Gastroesophageal sphincter (tissue), 4 donors: ENCODE measurements at regions not wholly inside any gene's neighbourhood (a gene's known extent, or its start where the extent isn't known, plus 50 kb on each side); places are given as distances from the start of the nearest gene placed in this dataset.

Experiments used
- ATAC-seq: fragments of 150-250 bp; one replicate; pipeline ENCODE4 v1.9.1; 2016; ENCODE audit warnings: mild to moderate bottlenecking, moderate library complexity
- H3K27ac ChIP-seq, 4 donors: fragments of 200-600 bp; sonication (generic) in 3 of 4; 1 replicate in 3 of 4; 2 replicates in 1 of 4; pipeline ENCODE4 v1.5.1; 2016 to 2019
- H3K27me3 ChIP-seq: fragments of 200-600 bp; sonication (generic); one replicate; pipeline ENCODE4 v1.5.1; 2019
- H3K36me3 ChIP-seq, 2 donors: fragments of 200-600 bp; sonication (generic); one replicate each; pipeline ENCODE4 v1.5.1; 2019; ENCODE audit warnings: control low read depth in 1 of 2
- H3K4me1 ChIP-seq, 3 donors: fragments of 200-600 bp; sonication (generic); 1 replicate in 2 of 3; 2 replicates in 1 of 3; pipeline ENCODE4 v1.5.1; 2016 to 2019; ENCODE audit warnings: control low read depth in 2 of 3
- H3K4me3 ChIP-seq, 2 donors: fragments of 200-600 bp; sonication (generic); one replicate each; pipeline ENCODE4 v1.5.1; 2019; ENCODE audit warnings: mild to moderate bottlenecking in 1 of 2, moderate library complexity in 1 of 2
- H3K9me3 ChIP-seq, 3 donors: fragments of 200-600 bp; sonication (generic); one replicate each; pipeline ENCODE4 v1.5.1; 2017 to 2019; ENCODE audit warnings: control low read depth in 2 of 3
- EP300 ChIP-seq: sonication (generic); formaldehyde crosslinking; IDR thresholded peaks from one replicate; pipeline ENCODE4 v1.6.1; 2017; ENCODE audit warnings: antibody characterized with exemption, mild to moderate bottlenecking
- POLR2A ChIP-seq, 2 donors: fragments of 450-650 bp; IDR thresholded peaks; one replicate each; pipeline ENCODE4 v1.6.1; 2017; ENCODE audit warnings: antibody characterized with exemption in 2 of 2, mild to moderate bottlenecking in 2 of 2, moderate library complexity in 1 of 2
- POLR2AphosphoS5 ChIP-seq: sonication (generic); formaldehyde crosslinking; IDR thresholded peaks from one replicate; pipeline ENCODE4 v1.6.1; 2017; ENCODE audit warnings: antibody characterized with exemption
- WGBS, 2 donors: methylation state at CpG; one replicate each; pipeline ENCODE4 v1.1.5; 2018; ENCODE audit warnings: low coverage in 1 of 2; 5-methylcytosine and 5-hydroxymethylcytosine counted together
- TF ChIP-seq, protein P1 (sequence below), 4 experiments: fragments of 200-600 bp in 2 of 4; fragments of 450-650 bp in 2 of 4; sonication (generic) in 1 of 4; IDR thresholded peaks; one replicate each; pipeline ENCODE4 v1.5.1; 2017 to 2019; ENCODE audit warnings: antibody characterized with exemption in 4 of 4, mild to moderate bottlenecking in 2 of 4, moderate library complexity in 2 of 4

DNA sequence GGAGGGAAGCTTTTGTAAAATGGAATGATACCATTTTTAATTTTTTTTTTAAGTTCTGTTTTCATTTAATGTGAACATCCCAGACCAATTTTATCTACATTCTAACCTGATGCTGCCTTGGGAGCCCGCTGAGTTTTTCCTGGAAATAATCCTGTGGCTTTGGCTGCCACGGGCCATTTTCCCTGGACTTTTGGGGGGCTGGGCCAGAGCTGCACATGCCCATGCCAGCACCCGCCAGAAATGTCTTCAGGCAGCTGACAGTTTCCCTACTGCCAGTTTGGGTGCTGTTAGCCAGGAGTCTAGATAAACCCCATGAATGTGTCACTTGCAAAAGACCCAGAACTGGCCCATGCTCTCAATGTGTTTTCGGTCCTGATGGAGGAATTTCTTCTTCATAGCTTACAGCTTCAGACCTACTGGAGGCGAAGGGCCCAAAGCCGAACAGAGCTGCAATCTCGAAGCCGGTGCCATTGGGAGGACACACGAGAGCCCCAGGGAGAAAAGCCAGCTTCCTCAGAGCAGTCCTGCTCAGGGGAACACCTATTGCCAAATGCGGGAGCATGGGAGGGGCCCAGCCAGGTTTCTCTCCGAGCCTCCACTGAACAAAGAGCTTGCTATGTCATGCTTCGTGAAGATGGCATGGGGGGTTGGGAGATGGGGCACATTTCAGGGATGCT, 444.2 kb upstream of the MKI67 start:
- Histone ChIP-seq H3K4me3 (no peak overlapping the region), H3K4me1 (no peaks in the 10 kb centered on the region), H3K36me3 (no peaks in the 10 kb centered on the region), H3K27ac (no peak overlapping the region), H3K27me3 (peaks cover 31% of the 10 kb centered on the region), H3K9me3 (no peaks in the 10 kb centered on the region)
- WGBS, 2 donors: 77 to 84% methylated on average over 5 to 7 of the region's 12 CpGs
- no peak for ATAC-seq
- no peak for TF ChIP-seq POLR2AphosphoS5
- no peak for TF ChIP-seq EP300
- TF ChIP-seq, protein P1, sequence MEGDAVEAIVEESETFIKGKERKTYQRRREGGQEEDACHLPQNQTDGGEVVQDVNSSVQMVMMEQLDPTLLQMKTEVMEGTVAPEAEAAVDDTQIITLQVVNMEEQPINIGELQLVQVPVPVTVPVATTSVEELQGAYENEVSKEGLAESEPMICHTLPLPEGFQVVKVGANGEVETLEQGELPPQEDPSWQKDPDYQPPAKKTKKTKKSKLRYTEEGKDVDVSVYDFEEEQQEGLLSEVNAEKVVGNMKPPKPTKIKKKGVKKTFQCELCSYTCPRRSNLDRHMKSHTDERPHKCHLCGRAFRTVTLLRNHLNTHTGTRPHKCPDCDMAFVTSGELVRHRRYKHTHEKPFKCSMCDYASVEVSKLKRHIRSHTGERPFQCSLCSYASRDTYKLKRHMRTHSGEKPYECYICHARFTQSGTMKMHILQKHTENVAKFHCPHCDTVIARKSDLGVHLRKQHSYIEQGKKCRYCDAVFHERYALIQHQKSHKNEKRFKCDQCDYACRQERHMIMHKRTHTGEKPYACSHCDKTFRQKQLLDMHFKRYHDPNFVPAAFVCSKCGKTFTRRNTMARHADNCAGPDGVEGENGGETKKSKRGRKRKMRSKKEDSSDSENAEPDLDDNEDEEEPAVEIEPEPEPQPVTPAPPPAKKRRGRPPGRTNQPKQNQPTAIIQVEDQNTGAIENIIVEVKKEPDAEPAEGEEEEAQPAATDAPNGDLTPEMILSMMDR (IDR thresholded peaks at IDR 0.05): no peak
- TF ChIP-seq POLR2A (IDR thresholded peaks at IDR 0.05): no peak

DNA sequence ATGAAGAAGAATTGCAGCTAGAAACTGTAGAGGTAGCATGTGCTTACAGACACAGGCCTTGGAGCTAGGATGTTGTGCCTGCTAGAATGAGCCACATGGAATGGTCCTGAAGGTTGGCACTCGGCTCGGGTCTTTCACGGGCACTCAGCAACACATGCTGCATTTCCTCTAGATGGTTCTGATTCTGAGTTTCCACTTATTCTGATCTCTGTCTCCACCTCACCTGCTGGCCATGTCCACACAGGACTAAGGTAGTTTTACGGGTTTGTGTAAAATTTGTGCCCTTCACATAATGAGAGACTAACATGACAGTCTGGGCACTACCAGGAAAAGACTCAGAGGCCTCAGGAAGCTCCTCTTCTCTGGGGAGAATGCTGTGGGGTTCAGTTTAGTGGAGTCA, 444.8 kb upstream of the MKI67 start:
- Histone ChIP-seq H3K9me3 (no peaks in the 10 kb centered on the region), H3K27ac (no peak overlapping the region), H3K4me1 (no peaks in the 10 kb centered on the region), H3K27me3 (peaks cover 28% of the 10 kb centered on the region), H3K36me3 (no peaks in the 10 kb centered on the region), H3K4me3 (no peak overlapping the region)
- ATAC-seq: no peak
- TF ChIP-seq POLR2A (IDR thresholded peaks at IDR 0.05): no peak
- TF ChIP-seq, protein P1 (IDR thresholded peaks at IDR 0.05): no peak
- WGBS, 2 donors: 82 to 87% methylated on average over 4 of the region's 4 CpGs

DNA sequence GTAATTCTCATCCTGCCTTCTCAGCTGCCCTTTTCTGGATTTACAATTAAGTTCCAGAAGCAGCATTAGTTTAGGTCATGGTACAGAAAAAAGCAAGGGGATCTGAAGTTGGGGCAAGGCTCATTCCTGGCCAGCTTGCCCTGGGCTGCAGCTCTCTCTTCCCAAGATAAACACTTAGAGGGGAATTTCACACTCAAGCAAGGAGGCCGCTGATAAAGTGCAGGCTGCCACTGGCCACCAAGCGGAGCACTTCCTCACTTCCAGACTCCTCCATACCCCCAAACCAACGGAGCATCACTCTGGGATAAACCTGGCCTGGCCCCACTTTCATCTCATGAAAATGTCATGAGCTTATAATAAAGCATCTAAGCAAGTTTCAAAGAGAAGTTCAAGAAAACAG, 445.5 kb upstream of the MKI67 start:
- H3K36me3 ChIP-seq: no peaks in the 10 kb centered on the region
- no peaks in the 10 kb centered on the region for H3K4me1 ChIP-seq
- no peak overlapping the region for H3K4me3 ChIP-seq
- ATAC-seq: no peak
- 66% methylated on average over 3 of the region's 3 CpGs; no CpG with 5 or more reads in 1 of the 2 donors for WGBS, 2 donors
- no peak for TF ChIP-seq POLR2AphosphoS5
- TF ChIP-seq POLR2A (IDR thresholded peaks at IDR 0.05): no peak
- no peak for TF ChIP-seq EP300
- TF ChIP-seq, protein P1 (IDR thresholded peaks at IDR 0.05): no peak
- H3K27me3 ChIP-seq: peaks cover 29% of the 10 kb centered on the region
- no peaks in the 10 kb centered on the region for H3K9me3 ChIP-seq
- H3K27ac ChIP-seq: no peak overlapping the region

DNA sequence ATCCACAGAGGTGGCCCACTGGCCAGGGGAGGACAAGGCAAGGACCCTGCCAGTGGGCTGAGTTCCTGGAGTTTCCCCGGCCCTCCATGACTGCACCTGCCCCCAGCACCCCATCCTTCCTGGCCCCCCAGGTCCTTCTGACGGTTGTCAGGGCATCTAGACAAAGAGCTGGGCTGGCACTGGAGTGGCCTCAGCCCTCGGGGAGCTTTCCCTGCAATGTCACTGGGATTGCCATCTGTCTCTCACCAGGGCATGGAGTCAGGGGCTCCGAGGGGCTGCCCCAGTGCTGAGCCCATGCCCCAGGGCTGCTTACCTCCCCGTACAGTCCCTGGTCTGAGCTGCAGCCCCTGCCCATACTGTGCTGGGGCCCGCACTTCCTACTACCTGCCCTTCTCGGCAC, 446.5 kb upstream of the MKI67 start:
- Histone ChIP-seq H3K4me1 (no peaks in the 10 kb centered on the region), H3K9me3 (no peaks in the 10 kb centered on the region), H3K4me3 (no peak overlapping the region), H3K27me3 (peaks cover 29% of the 10 kb centered on the region), H3K27ac (no peak overlapping the region), H3K36me3 (no peaks in the 10 kb centered on the region)
- TF ChIP-seq EP300 (no peak), POLR2A (IDR thresholded peaks at IDR 0.05) (no peak), POLR2AphosphoS5 (no peak)
- TF ChIP-seq, protein P1 (IDR thresholded peaks at IDR 0.05): no peak
- ATAC-seq: no peak
- no CpG with 5 or more reads among the region's 7 CpGs for WGBS, 2 donors

DNA sequence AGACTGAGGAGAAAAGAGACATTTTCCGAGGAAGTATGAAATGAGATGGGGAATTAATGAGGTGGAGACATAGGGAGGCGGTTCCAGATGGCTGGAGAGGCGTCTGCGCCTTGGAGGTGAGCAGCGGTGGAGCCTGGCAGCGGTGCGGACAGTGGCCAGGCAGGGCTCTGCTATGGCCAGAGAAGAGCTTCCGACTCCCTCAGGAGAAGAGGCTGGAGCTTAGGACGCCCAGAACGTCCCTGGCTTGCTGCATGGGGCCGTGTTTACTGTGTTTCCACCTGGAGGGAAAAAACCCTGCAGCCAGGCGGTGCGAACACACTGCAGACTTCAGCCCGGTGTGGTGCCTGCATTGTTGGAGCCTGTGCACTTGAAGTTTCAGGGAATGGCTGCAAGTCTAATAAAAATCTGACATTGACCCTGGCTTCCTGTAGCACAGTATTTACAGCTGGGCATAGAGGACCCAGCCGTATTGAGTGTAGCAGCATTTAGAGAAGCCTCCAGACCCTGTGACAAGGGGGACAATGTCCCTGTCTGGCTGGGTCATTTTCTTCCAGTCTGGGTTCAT, 447.1 kb upstream of the MKI67 start:
- Histone ChIP-seq H3K4me1 (no peaks in the 10 kb centered on the region), H3K27me3 (peaks cover 29% of the 10 kb centered on the region), H3K36me3 (no peaks in the 10 kb centered on the region), H3K4me3 (no peak overlapping the region), H3K27ac (no peak overlapping the region), H3K9me3 (no peaks in the 10 kb centered on the region)
- 70 to 90% methylated on average over 6 to 14 of the region's 15 CpGs for WGBS, 2 donors
- no peak for ATAC-seq
- TF ChIP-seq POLR2A (IDR thresholded peaks at IDR 0.05) (no peak), EP300 (no peak), POLR2AphosphoS5 (no peak)
- TF ChIP-seq, protein P1 (IDR thresholded peaks at IDR 0.05): no peak
